ENCODE measurements at regions not wholly inside any gene's neighbourhood (a gene's known extent, or its start where the extent isn't known, plus 50 kb on each side); places are given as distances from the start of the nearest gene placed in this dataset.
A peak's percentile ranks its signal among the peaks of the same experiment; 100 is the strongest.

DNA sequence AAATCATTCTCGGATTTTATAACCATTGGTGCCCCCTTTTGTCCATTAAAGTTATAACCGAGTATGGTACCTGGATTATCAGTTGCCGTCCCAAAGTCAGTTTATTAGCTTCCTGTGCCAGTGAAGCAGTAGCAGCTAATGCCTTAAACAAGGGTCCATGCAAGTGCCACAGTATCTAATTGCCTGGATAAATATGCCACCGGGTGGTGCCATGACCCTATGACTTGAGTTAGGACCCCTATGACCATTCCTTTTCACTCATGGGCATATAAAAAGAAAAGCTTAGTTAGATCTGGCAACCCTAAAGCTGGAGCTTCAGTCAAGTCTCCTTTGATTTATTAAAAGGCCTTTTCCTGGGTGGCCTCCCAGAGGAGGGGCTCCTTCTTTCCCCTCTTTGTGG is 1314.6 kb downstream of the TMEM121 start:
- no peaks in the 10 kb centered on the region for H3K9me3 ChIP-seq (ENCODE audit: control insufficient read depth in 1 of 2, low read length in 2 of 2)
- H3K36me3 ChIP-seq (ENCODE audit: control insufficient read depth in 1 of 2, insufficient read depth in 2 of 2, low read length in 2 of 2) = no peaks in the 10 kb centered on the region
- no peak overlapping the region for H3K27ac ChIP-seq (ENCODE audit: low read length)
- H3K4me3 ChIP-seq (ENCODE audit: low read depth in 1 of 2, low read length in 2 of 2) = no peak overlapping the region
- H3K4me1 ChIP-seq (ENCODE audit: control insufficient read depth in 1 of 2, insufficient read depth in 2 of 2, low read length in 2 of 2) = no peaks in the 10 kb centered on the region
- no peaks in the 10 kb centered on the region for H3K27me3 ChIP-seq (ENCODE audit: low read depth, low read length)

GRCh38 chr14:106841701-106842100 is 1315.3 kb downstream of the TMEM121 start:
- H3K36me3 ChIP-seq (ENCODE audit: control insufficient read depth in 1 of 2, insufficient read depth in 2 of 2, low read length in 2 of 2) = no peaks in the 10 kb centered on the region
- H3K4me1 ChIP-seq (ENCODE audit: control insufficient read depth in 1 of 2, insufficient read depth in 2 of 2, low read length in 2 of 2) = no peaks in the 10 kb centered on the region
- no peak overlapping the region for H3K27ac ChIP-seq (ENCODE audit: low read length)
- no peaks in the 10 kb centered on the region for H3K9me3 ChIP-seq (ENCODE audit: control insufficient read depth in 1 of 2, low read length in 2 of 2)
- H3K4me3 ChIP-seq (ENCODE audit: low read depth in 1 of 2, low read length in 2 of 2) = no peak overlapping the region
- H3K27me3 ChIP-seq (ENCODE audit: low read depth, low read length) = no peaks in the 10 kb centered on the region

DNA sequence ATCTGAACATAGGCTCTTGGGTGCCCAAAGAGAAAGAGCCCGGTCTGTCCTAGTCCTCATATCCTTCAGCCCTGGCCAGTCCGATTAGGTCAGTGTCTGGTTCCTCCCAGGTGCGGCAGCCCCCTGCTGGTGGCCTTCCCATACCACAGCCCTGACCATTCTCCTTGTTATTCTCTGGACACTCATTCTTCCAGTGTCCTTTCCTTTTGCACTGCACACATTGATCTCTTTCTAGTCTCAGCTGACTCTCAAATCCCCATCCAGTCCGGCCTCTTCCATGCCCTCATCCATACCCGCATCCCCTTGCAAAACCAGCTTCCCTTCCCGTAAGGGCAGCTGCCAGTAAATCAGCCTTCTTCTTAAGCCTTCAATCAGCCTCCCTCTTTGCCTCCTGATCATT is 1316.3 kb downstream of the TMEM121 start:
- Histone ChIP-seq H3K27ac (ENCODE audit: low read length) (no peak overlapping the region), H3K4me3 (ENCODE audit: low read depth in 1 of 2, low read length in 2 of 2) (no peak overlapping the region), H3K4me1 (ENCODE audit: control insufficient read depth in 1 of 2, insufficient read depth in 2 of 2, low read length in 2 of 2) (no peaks in the 10 kb centered on the region), H3K27me3 (ENCODE audit: low read depth, low read length) (no peaks in the 10 kb centered on the region), H3K36me3 (ENCODE audit: control insufficient read depth in 1 of 2, insufficient read depth in 2 of 2, low read length in 2 of 2) (no peaks in the 10 kb centered on the region), H3K9me3 (ENCODE audit: control insufficient read depth in 1 of 2, low read length in 2 of 2) (no peaks in the 10 kb centered on the region)

- peak overlapping the region; percentile 57 to 64 for H3K4me3 ChIP-seq (ENCODE audit: low read depth in 1 of 2, low read length in 2 of 2)
- no peaks in the 10 kb centered on the region for H3K36me3 ChIP-seq (ENCODE audit: control insufficient read depth in 1 of 2, insufficient read depth in 2 of 2, low read length in 2 of 2)
- no peak overlapping the region for H3K27ac ChIP-seq (ENCODE audit: low read length)
- H3K4me1 ChIP-seq (ENCODE audit: control insufficient read depth in 1 of 2, insufficient read depth in 2 of 2, low read length in 2 of 2) = no peaks in the 10 kb centered on the region
- no peaks in the 10 kb centered on the region for H3K9me3 ChIP-seq (ENCODE audit: control insufficient read depth in 1 of 2, low read length in 2 of 2)
- H3K27me3 ChIP-seq (ENCODE audit: low read depth, low read length) = no peaks in the 10 kb centered on the region
These were observed 1317.0 kb downstream of the TMEM121 start for GRCh38 chr14:106843386-106843785.

DNA sequence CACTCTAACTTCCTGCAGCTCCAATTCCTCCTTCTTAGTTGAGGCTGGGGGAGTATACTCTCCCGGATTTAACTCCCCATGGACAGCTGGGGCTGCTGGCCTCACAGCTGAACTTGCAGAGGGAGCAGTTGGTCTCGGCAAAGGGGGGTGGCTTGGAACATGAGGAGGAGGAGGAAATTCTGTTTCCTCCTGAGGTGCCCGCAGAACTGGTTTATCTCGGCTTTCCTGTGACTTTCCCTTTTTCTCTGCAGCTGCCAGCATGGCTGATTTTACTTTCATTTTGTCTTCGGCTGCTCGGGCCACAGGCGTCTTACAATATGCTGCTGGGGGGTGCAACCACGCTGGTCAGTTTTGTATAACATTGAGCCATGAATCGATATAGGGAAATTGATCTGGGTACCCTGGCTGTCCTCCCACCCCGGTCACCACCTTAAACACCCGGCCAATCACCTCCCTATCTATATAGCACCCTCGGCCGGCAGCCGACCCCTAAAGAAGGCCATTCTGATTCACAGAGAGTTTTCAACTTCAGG is 1317.6 kb downstream of the TMEM121 start:
- Histone ChIP-seq H3K4me1 (ENCODE audit: control insufficient read depth in 1 of 2, insufficient read depth in 2 of 2, low read length in 2 of 2) (no peaks in the 10 kb centered on the region), H3K36me3 (ENCODE audit: control insufficient read depth in 1 of 2, insufficient read depth in 2 of 2, low read length in 2 of 2) (no peaks in the 10 kb centered on the region), H3K27me3 (ENCODE audit: low read depth, low read length) (no peaks in the 10 kb centered on the region), H3K4me3 (ENCODE audit: low read depth in 1 of 2, low read length in 2 of 2) (peak overlapping the region; percentile 57 to 64), H3K9me3 (ENCODE audit: control insufficient read depth in 1 of 2, low read length in 2 of 2) (no peaks in the 10 kb centered on the region), H3K27ac (ENCODE audit: low read length) (peak overlapping the region; percentile 83)

DNA sequence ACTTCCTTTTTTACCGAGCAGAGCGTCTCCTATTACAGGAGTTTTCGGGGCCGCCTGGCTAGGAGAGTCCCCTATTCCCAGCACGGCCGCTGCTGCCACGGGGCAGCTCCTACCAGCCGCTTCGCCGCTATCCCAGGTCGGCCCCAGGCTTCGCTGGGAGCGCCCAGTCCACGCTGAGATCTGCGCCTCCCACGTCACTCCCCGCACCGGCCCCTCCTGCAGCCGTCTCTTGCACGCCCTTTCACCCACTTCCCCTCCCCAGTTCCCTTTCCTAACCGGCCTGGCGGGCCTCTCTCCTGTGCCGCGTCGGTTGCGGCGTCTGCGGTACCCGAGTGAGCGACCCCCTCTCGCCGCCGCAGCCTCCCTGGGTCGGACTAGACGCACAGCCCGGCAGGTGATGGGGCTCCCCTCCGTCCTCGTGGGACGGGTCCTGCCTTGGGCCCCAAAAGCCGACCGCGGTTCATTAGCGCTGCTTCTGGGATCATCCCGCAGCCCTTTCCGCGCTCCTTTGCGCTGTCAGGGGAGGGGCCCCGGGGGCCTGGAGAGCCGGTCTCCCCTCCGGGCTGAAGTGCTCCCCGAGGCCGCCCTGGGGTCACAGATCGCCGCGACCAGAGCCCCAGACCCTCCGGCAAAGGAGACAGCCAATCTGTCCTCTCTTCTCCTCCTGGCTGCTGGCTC is 1318.4 kb downstream of the TMEM121 start:
- Histone ChIP-seq H3K4me3 (ENCODE audit: low read depth in 1 of 2, low read length in 2 of 2) (peak overlapping the region; percentile 57 to 64), H3K9me3 (ENCODE audit: control insufficient read depth in 1 of 2, low read length in 2 of 2) (no peaks in the 10 kb centered on the region), H3K27ac (ENCODE audit: low read length) (peak overlapping the region; percentile 83), H3K4me1 (ENCODE audit: control insufficient read depth in 1 of 2, insufficient read depth in 2 of 2, low read length in 2 of 2) (no peaks in the 10 kb centered on the region), H3K27me3 (ENCODE audit: low read depth, low read length) (no peaks in the 10 kb centered on the region), H3K36me3 (ENCODE audit: control insufficient read depth in 1 of 2, insufficient read depth in 2 of 2, low read length in 2 of 2) (no peaks in the 10 kb centered on the region)

DNA sequence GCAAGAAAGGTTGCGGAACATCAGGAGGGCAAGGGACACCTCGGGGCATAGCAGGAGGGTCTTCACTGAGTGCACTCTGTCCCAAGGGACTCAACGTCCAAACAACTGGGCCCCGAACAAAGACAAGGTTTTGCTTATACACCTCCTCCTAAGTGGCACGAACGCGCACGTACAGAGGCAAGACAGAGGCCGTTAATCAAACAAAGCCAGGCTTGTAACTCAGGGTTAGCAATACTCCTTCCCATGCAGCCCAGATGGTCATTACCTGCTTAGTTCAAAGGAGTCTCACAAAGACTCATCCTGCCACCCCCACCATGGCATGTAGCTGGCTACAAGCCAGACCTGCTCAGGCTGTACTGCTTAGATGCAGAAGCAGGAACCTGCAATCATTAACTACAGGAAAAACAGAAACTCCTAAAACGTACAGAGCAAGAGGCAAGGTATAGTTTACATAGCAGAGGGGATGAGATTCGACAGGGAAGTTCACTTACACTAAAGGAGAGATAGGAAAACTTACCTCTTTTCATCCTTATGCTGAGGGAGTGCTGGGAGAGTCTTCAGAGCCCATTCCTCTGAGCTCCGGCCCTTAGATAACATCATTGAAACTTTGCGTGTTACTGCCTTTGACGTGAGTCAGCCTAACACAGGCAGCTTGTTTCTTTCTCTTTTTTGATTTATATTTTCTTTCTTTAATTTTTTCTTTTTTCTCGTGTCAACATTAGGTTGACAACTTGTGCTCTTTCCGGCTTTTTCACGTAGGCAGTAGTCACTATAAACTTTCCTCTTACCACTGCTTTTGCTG is 1319.1 kb downstream of the TMEM121 start:
- Histone ChIP-seq H3K36me3 (ENCODE audit: control insufficient read depth in 1 of 2, insufficient read depth in 2 of 2, low read length in 2 of 2) (no peaks in the 10 kb centered on the region), H3K27me3 (ENCODE audit: low read depth, low read length) (no peaks in the 10 kb centered on the region), H3K4me1 (ENCODE audit: control insufficient read depth in 1 of 2, insufficient read depth in 2 of 2, low read length in 2 of 2) (no peaks in the 10 kb centered on the region), H3K9me3 (ENCODE audit: control insufficient read depth in 1 of 2, low read length in 2 of 2) (no peaks in the 10 kb centered on the region), H3K4me3 (ENCODE audit: low read depth in 1 of 2, low read length in 2 of 2) (peak overlapping the region; percentile 57 to 64), H3K27ac (ENCODE audit: low read length) (peak overlapping the region; percentile 83)

- Histone ChIP-seq H3K9me3 (ENCODE audit: control insufficient read depth in 1 of 2, low read length in 2 of 2) (no peaks in the 10 kb centered on the region), H3K4me3 (ENCODE audit: low read depth in 1 of 2, low read length in 2 of 2) (peak overlapping the region in 1 of 2 donors; percentile 64), H3K36me3 (ENCODE audit: control insufficient read depth in 1 of 2, insufficient read depth in 2 of 2, low read length in 2 of 2) (no peaks in the 10 kb centered on the region), H3K27me3 (ENCODE audit: low read depth, low read length) (no peaks in the 10 kb centered on the region), H3K27ac (ENCODE audit: low read length) (peak overlapping the region; percentile 83), H3K4me1 (ENCODE audit: control insufficient read depth in 1 of 2, insufficient read depth in 2 of 2, low read length in 2 of 2) (no peaks in the 10 kb centered on the region)
These were observed 1319.8 kb downstream of the TMEM121 start for GRCh38 chr14:106846218-106846617.

DNA sequence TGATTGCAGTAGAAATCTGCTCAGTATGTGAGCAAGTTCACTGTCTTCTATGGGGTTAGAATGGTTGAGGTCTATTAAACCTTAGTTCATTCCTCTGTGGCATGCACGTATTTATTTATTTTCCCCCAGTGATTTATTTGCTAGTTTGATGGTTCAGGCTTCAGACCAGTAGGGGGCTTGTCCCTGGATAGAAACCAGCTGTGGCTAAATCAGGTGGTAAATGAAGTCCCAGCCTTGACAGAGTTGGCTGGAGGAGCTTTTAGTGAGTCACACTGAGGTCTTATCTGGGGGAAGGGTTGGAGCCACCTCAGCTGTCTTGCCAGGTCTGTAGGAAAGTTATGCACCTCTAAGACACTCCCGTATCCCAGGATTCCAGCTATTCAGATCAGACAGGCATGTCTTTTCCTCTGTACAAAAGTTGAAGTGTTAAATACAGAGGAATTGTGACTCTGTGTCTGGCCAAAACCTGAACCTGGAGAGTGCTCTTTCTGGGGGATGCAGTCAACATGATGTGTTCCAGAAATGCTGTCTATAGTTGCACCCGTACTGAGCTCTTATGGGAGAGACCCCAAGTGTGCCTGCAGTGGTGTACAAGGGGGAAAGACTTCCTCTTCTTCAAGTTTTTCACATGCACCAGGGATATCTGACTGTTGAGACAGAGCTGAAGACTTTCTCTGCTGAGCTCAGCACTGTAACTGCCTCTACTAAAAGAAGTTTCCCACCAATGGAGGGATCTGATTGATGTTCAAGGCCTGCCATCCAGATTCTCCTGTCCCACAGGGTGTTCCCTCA is 1322.1 kb downstream of the TMEM121 start:
- no peaks in the 10 kb centered on the region for H3K4me1 ChIP-seq (ENCODE audit: control insufficient read depth in 1 of 2, insufficient read depth in 2 of 2, low read length in 2 of 2)
- no peaks in the 10 kb centered on the region for H3K36me3 ChIP-seq (ENCODE audit: control insufficient read depth in 1 of 2, insufficient read depth in 2 of 2, low read length in 2 of 2)
- H3K27me3 ChIP-seq (ENCODE audit: low read depth, low read length) = no peaks in the 10 kb centered on the region
- H3K9me3 ChIP-seq (ENCODE audit: control insufficient read depth in 1 of 2, low read length in 2 of 2) = no peaks in the 10 kb centered on the region
- no peak overlapping the region for H3K27ac ChIP-seq (ENCODE audit: low read length)
- H3K4me3 ChIP-seq (ENCODE audit: low read depth in 1 of 2, low read length in 2 of 2) = no peak overlapping the region

- H3K36me3 ChIP-seq (ENCODE audit: control insufficient read depth in 1 of 2, insufficient read depth in 2 of 2, low read length in 2 of 2) = no peaks in the 10 kb centered on the region
- no peaks in the 10 kb centered on the region for H3K9me3 ChIP-seq (ENCODE audit: control insufficient read depth in 1 of 2, low read length in 2 of 2)
- H3K27me3 ChIP-seq (ENCODE audit: low read depth, low read length) = no peaks in the 10 kb centered on the region
- no peak overlapping the region for H3K4me3 ChIP-seq (ENCODE audit: low read depth in 1 of 2, low read length in 2 of 2)
- no peak overlapping the region for H3K27ac ChIP-seq (ENCODE audit: low read length)
- H3K4me1 ChIP-seq (ENCODE audit: control insufficient read depth in 1 of 2, insufficient read depth in 2 of 2, low read length in 2 of 2) = no peaks in the 10 kb centered on the region
These were observed 1324.8 kb downstream of the TMEM121 start for GRCh38 chr14:106850913-106851825.

Data from muscle layer of duodenum (tissue), 2 donors.